Neural crest cell (in vitro differentiated cells): ENCODE measurements at regions not wholly inside any gene's neighbourhood (a gene's known extent, or its start where the extent isn't known, plus 50 kb on each side); places are given as distances from the start of the nearest gene placed in this dataset.

Experiments used
- DNase-seq: peaks from one replicate; pipeline ENCODE4 v3.0.0; 2021; ENCODE audit warnings: low read depth, mixed read lengths, low spot score
- H3K27ac Mint-ChIP-seq: one replicate; pipeline ENCODE4 v1.8.0; 2021; ENCODE audit warnings: mild to moderate bottlenecking, mixed read lengths; ENCODE audit not compliant: unreplicated experiment
- H3K27me3 Mint-ChIP-seq: 2 replicates; pipeline ENCODE4 v1.8.0; 2021; ENCODE audit warnings: low read depth, mild to moderate bottlenecking, mixed read lengths
- H3K36me3 Mint-ChIP-seq: 2 replicates; pipeline ENCODE4 v1.8.0; 2021; ENCODE audit warnings: low read depth, mild to moderate bottlenecking, mixed read lengths
- H3K4me1 Mint-ChIP-seq: 2 replicates; pipeline ENCODE4 v1.8.0; 2021; ENCODE audit warnings: mixed read lengths
- H3K4me3 Mint-ChIP-seq: one replicate; pipeline ENCODE4 v1.8.0; 2021; ENCODE audit warnings: mild to moderate bottlenecking, mixed read lengths
- H3K9me3 Mint-ChIP-seq: 2 replicates; pipeline ENCODE4 v1.8.0; 2021; ENCODE audit warnings: mixed read lengths
- TF ChIP-seq, protein P1 (sequence below): fragments of 200-600 bp; sonication (generic); conservative IDR thresholded peaks from 2 replicates; pipeline ENCODE4 v1.5.0; 2021; ENCODE audit warnings: antibody characterized with exemption, mild to moderate bottlenecking

DNA sequence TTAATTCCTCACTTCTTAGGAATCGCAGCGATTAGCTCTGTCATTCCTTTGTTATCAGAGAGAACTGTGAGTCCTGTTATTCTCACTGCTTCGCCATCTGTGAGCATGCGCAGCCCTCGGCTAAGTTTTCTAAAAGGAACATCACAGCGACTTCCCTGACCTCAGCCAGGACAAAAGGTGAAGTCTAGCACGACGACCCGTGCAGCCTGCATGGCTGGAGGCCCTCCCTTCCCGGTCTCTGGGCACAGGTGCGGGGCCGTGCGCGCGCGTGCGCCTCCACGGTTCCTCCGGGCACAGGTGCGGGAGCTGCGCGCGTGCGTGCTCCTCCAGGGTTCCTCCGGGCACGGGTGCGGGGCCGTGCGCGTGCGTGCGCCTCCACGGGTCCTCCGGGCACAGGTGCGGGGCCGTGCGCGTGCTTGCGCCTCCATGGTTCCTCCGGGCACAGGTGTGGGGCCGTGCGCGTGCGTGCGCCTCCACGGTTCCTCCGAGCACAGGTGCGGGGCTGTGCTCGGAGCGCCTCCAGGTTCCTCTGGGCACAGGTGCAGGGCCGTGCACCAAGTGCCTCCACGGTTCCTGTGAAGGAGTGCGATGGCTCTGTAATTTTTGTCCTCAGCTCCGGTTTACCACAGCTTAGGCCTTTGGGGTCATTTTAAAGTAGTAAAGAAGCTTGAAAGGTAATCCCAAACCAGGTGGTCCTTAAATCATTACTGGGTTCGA is 212.3 kb downstream of the ERMARD start:
- Mint-ChIP-seq H3K4me3 (peak overlapping the region; percentile 23), H3K27me3 (peaks cover 27% of the 10 kb centered on the region), H3K4me1 (no peaks in the 10 kb centered on the region), H3K36me3 (no peaks in the 10 kb centered on the region), H3K9me3 (no peaks in the 10 kb centered on the region), H3K27ac (no peak overlapping the region)
- TF ChIP-seq, protein P1, sequence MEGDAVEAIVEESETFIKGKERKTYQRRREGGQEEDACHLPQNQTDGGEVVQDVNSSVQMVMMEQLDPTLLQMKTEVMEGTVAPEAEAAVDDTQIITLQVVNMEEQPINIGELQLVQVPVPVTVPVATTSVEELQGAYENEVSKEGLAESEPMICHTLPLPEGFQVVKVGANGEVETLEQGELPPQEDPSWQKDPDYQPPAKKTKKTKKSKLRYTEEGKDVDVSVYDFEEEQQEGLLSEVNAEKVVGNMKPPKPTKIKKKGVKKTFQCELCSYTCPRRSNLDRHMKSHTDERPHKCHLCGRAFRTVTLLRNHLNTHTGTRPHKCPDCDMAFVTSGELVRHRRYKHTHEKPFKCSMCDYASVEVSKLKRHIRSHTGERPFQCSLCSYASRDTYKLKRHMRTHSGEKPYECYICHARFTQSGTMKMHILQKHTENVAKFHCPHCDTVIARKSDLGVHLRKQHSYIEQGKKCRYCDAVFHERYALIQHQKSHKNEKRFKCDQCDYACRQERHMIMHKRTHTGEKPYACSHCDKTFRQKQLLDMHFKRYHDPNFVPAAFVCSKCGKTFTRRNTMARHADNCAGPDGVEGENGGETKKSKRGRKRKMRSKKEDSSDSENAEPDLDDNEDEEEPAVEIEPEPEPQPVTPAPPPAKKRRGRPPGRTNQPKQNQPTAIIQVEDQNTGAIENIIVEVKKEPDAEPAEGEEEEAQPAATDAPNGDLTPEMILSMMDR: no peak
- no peak for DNase-seq

DNA sequence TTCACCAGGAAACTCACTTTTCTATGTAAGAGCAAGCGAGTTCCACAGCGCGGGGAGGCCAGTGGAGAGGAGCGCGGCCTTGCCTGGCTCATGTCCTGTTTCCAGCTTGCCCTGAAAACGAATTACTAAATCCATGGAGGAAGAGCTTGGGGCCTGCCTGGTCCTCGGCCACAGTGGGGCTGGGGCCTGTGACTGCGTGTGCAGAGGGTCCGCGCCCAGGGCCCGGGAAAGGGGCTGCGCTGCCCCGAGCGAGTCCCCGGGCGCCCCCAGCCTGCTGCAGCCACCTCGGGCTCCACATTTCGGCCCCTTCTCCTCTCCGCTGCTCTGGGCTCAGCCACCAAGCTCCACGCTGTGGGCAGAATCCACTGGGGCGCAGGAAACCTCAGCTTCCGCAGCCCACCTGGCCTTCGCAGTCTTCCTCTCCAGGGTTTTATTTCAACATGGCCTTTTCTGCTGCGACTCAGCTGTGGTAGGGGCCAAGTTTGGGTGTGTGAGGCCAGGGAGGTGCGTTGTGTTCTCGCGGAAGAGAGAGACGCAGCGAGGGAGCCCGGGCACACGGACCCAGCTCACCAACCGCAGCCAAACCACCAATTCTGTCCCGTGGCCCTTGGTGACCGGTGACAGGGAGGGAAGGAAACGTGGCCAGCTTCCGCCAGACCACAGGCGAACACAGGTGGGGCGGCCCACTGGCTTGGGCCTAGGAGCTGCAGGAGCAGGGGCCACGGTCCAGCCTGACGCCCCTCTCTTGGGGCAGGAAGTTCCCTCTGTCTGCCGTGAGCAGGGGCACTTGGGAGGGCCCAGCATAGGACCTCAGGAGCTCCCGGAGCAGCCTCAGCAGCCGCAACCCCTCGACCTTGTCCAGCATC is 211.4 kb downstream of the ERMARD start:
- Mint-ChIP-seq H3K27ac (no peak overlapping the region), H3K36me3 (no peaks in the 10 kb centered on the region), H3K4me1 (no peaks in the 10 kb centered on the region), H3K4me3 (peak overlapping the region; percentile 59), H3K9me3 (no peaks in the 10 kb centered on the region), H3K27me3 (peaks cover 31% of the 10 kb centered on the region)
- DNase-seq: no peak
- TF ChIP-seq, protein P1: no peak

DNA sequence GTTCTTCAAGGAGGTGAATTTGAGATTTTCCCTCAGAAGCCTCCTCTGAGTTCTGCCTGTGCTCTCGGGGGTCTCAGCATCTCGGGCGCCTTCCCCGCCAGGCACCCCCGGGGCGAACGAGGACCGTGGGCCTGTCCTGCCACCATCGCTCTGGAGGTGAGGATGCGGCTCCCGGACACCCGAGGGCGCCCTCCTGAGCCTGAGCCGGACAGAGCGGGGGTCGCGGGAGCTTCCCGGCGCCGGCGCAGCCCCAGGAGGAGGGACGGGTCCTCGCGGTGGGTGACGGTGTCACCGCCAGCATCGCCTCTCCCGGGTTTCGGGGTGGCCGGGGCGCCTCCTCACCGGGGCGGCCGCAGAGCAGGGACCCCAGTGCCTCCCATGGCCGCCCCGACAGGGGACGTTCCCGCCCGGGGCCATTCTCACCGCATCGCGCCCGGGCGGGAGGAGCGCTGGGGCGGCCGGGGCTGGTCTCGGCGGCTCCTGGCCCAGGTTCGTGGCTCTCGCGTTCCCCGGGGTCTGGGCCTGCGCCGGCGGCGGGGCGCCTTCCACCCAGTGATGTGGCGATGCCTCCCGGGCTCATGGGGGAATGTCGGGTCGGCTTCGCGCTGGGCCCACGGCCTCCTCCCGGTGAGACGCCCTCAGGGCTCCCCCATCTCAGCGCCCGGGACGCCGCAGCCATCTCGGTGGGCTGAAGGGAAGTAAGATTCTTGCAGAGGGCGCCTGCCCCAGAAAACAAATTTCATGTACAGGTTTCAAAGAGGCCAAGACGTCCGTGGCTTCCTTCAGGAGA is 210.5 kb downstream of the ERMARD start:
- TF ChIP-seq, protein P1: peak; percentile 61
- no peaks in the 10 kb centered on the region for H3K36me3 Mint-ChIP-seq
- no peaks in the 10 kb centered on the region for H3K4me1 Mint-ChIP-seq
- no peak overlapping the region for H3K27ac Mint-ChIP-seq
- peaks cover 31% of the 10 kb centered on the region for H3K27me3 Mint-ChIP-seq
- peak; percentile 61 for DNase-seq
- H3K9me3 Mint-ChIP-seq: no peaks in the 10 kb centered on the region
- peak overlapping the region; percentile 59 for H3K4me3 Mint-ChIP-seq

DNA sequence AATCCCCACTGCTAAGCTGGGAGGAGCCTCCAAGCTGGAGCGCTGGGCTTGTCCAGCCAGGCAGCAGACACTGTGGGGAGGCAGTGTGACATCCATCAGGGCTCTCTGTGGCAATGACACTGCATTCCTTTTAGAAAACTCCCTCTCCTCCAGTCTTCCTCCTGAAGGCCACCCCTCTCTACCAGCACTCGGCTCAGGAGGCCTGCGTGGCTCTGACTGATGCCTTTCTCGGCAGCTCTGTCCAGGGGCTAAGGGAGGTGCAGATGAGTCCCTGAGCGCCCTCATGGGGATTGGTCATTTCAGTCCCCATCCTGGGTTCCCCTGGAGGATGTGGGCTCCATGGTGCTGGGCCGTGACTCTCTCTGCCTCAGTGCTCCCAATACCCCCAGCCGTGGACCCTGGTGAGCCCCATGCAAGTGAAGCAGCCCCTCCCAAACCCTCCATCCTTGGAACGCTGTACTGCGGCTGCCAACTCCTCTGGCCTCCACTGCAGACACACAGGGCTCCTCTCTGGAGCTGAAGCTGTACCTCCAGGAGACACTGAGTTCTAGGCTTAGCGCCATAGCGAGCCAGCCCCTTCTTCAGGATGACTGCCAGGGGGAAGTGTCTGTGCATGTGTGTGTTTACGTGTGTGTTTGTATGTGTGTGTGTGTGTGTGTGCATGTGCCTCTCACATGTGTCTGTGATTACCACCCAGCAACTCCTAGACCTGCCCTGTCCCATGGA is 209.6 kb downstream of the ERMARD start:
- H3K9me3 Mint-ChIP-seq: no peaks in the 10 kb centered on the region
- no peak overlapping the region for H3K27ac Mint-ChIP-seq
- no peak for DNase-seq
- H3K4me1 Mint-ChIP-seq: no peaks in the 10 kb centered on the region
- TF ChIP-seq, protein P1: no peak
- peaks cover 31% of the 10 kb centered on the region for H3K27me3 Mint-ChIP-seq
- no peaks in the 10 kb centered on the region for H3K36me3 Mint-ChIP-seq
- peak overlapping the region; percentile 67 for H3K4me3 Mint-ChIP-seq

DNA sequence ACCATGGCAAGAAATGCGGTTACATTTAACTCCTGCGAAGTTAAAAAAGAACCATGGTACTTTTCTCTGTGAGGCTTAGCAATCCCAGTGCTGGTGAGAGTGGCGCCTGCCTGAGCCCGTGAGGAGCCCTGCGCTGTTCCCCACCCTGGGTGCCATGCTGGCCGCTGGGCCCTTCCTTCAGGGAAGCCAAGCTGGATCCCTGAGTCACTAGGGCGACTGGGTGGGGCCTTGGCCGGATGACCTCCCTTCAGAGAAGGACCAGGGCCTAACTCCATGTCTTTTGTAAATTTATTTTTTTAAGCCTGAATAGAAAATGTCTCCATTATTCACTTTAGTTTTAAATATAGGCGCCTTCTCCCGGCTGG is 209.1 kb downstream of the ERMARD start:
- no peaks in the 10 kb centered on the region for H3K36me3 Mint-ChIP-seq
- TF ChIP-seq, protein P1: no peak
- H3K27ac Mint-ChIP-seq: no peak overlapping the region
- H3K4me3 Mint-ChIP-seq: no peak overlapping the region
- no peaks in the 10 kb centered on the region for H3K4me1 Mint-ChIP-seq
- H3K9me3 Mint-ChIP-seq: no peaks in the 10 kb centered on the region
- H3K27me3 Mint-ChIP-seq: peaks cover 35% of the 10 kb centered on the region
- DNase-seq: no peak
